ENCODE measurements at regions not wholly inside any gene's neighbourhood (a gene's known extent, or its start where the extent isn't known, plus 50 kb on each side); places are given as distances from the start of the nearest gene placed in this dataset.

GRCh38 chr10:36175954-36176353 lies 533.9 kb upstream of the FZD8 start:
- no peak for TF ChIP-seq CTCF (IDR thresholded peaks at IDR 0.05; ENCODE audit: borderline replicate concordance, insufficient read depth, low read depth, low read length)
- H3K4me3 ChIP-seq (ENCODE audit: low read depth, low read length), result no peak overlapping the region

GRCh38 chr10:36173364-36173763 lies 531.3 kb upstream of the FZD8 start:
- TF ChIP-seq CTCF (IDR thresholded peaks at IDR 0.05; ENCODE audit: borderline replicate concordance, insufficient read depth, low read depth, low read length), result no peak
- H3K4me3 ChIP-seq (ENCODE audit: low read depth, low read length), result no peak overlapping the region

- H3K4me3 ChIP-seq (ENCODE audit: low read depth, low read length), result no peak overlapping the region
- TF ChIP-seq CTCF (IDR thresholded peaks at IDR 0.05; ENCODE audit: borderline replicate concordance, insufficient read depth, low read depth, low read length), result no peak
Observed at GRCh38 chr10:36171953-36172940, 530.2 kb upstream of the FZD8 start.

- H3K4me3 ChIP-seq (ENCODE audit: low read depth, low read length), result no peak overlapping the region
- TF ChIP-seq CTCF (IDR thresholded peaks at IDR 0.05; ENCODE audit: borderline replicate concordance, insufficient read depth, low read depth, low read length), result no peak
Observed at GRCh38 chr10:36171556-36171952, 529.5 kb upstream of the FZD8 start.

GRCh38 chr10:36170943-36171501 lies 528.9 kb upstream of the FZD8 start:
- H3K4me3 ChIP-seq (ENCODE audit: low read depth, low read length), result no peak overlapping the region
- no peak for TF ChIP-seq CTCF (IDR thresholded peaks at IDR 0.05; ENCODE audit: borderline replicate concordance, insufficient read depth, low read depth, low read length)

GRCh38 chr10:36170142-36170719 lies 528.1 kb upstream of the FZD8 start:
- TF ChIP-seq CTCF (IDR thresholded peaks at IDR 0.05; ENCODE audit: borderline replicate concordance, insufficient read depth, low read depth, low read length), result no peak
- no peak overlapping the region for H3K4me3 ChIP-seq (ENCODE audit: low read depth, low read length)

Data from GM12875 (cell line).